ENCODE measurements at regions not wholly inside any gene's neighbourhood (a gene's known extent, or its start where the extent isn't known, plus 50 kb on each side); places are given as distances from the start of the nearest gene placed in this dataset.

- Histone ChIP-seq H2AFZ (ENCODE audit: low read length) (no peak overlapping the region), H3K9me3 (ENCODE audit: control insufficient read depth, low read depth, low read length) (no peaks in the 10 kb centered on the region)
Observed at GRCh38 chr1:222326710-222327036, 221.2 kb downstream of the HHIPL2 start.

More at GRCh38 chr1:222326710-222327036, 221.2 kb downstream of the HHIPL2 start:
- H3K14ac ChIP-seq (ENCODE audit: insufficient read depth, low read length), result no peak overlapping the region
- H2BK15ac ChIP-seq (ENCODE audit: low read depth, low read length), result no peak overlapping the region
- H3K18ac ChIP-seq (ENCODE audit: insufficient read length, low read depth, low read length), result no peak overlapping the region
- H3T11ph ChIP-seq (ENCODE audit: low read length), result no peak overlapping the region
- Mint-ChIP-seq H3K9me3 (no peaks in the 10 kb centered on the region), H3K27ac (no peak overlapping the region), H3K4me3 (no peak overlapping the region), H3K27me3 (ENCODE audit: low read depth) (no peaks in the 10 kb centered on the region), H3K4me1 (no peaks in the 10 kb centered on the region), H3K36me3 (ENCODE audit: insufficient read depth in 1 of 3, low read depth in 3 of 3) (no peaks in the 10 kb centered on the region)
- no peak overlapping the region for H3K4ac ChIP-seq (ENCODE audit: low read depth, low read length)
- no peak for TF ChIP-seq CTCF (conservative IDR thresholded peaks at IDR 0.05)
- H2BK120ac ChIP-seq (ENCODE audit: low read depth, low read length, poor library complexity, severe bottlenecking), result no peak overlapping the region
- H3K23ac ChIP-seq (ENCODE audit: insufficient read length, low read depth, low read length), result no peak overlapping the region
- H4K8ac ChIP-seq (replicated peaks; ENCODE audit: insufficient read length, low read depth, low read length), result no peak overlapping the region
- H3K79me2 ChIP-seq (ENCODE audit: insufficient read depth, low read length), result no peaks in the 10 kb centered on the region
- H2AK5ac ChIP-seq (ENCODE audit: insufficient read length, low read length), result no peak overlapping the region
- H3K56ac ChIP-seq (ENCODE audit: insufficient read length, low read depth, low read length), result no peak overlapping the region
- DNase-seq, result no peak
- H4K20me1 ChIP-seq (ENCODE audit: control insufficient read depth, insufficient read depth, insufficient read length), result no peaks in the 10 kb centered on the region
- H2BK20ac ChIP-seq (ENCODE audit: low read depth, low read length, poor library complexity, severe bottlenecking), result no peak overlapping the region
- H3K27me3 ChIP-seq (ENCODE audit: insufficient read depth, low read length), result no peaks in the 10 kb centered on the region
- H4K91ac ChIP-seq (ENCODE audit: insufficient read length, low read depth, low read length), result no peak overlapping the region
- H3K9ac ChIP-seq (ENCODE audit: extremely low read depth, insufficient read length, low read length), result no peak overlapping the region
- no peaks in the 10 kb centered on the region for H3K23me2 ChIP-seq (ENCODE audit: insufficient read length, low read depth, low read length, poor library complexity, severe bottlenecking)
- H4K5ac ChIP-seq (ENCODE audit: insufficient read length, low read depth, low read length), result no peak overlapping the region
- H2BK12ac ChIP-seq (ENCODE audit: insufficient read length, low read depth, low read length), result no peak overlapping the region
- no peak overlapping the region for H3K27ac ChIP-seq (ENCODE audit: insufficient read length, low read depth, low read length)
- H3K79me1 ChIP-seq (ENCODE audit: insufficient read depth, low read depth, low read length, poor library complexity, severe bottlenecking), result no peaks in the 10 kb centered on the region
- H2BK5ac ChIP-seq (ENCODE audit: insufficient read length, low read length), result no peak overlapping the region
- H3K4me2 ChIP-seq (ENCODE audit: insufficient read depth, insufficient read length, low read length), result no peak overlapping the region
- H3K4me1 ChIP-seq (ENCODE audit: insufficient read depth, low read length), result no peaks in the 10 kb centered on the region
